Peyer's patch (tissue), 4 donors: ENCODE measurements at regions not wholly inside any gene's neighbourhood (a gene's known extent, or its start where the extent isn't known, plus 50 kb on each side); places are given as distances from the start of the nearest gene placed in this dataset.

Experiments used
- CTCF ChIP-seq, 6 experiments: fragments of 450-650 bp in 4 of 6; fragments of 200-600 bp in 2 of 6; sonication (generic) in 1 of 6; IDR thresholded peaks; one replicate each; pipeline ENCODE4 v1.5.1; 2017 to 2019; ENCODE audit warnings: antibody characterized with exemption in 6 of 6, mild to moderate bottlenecking in 3 of 6, moderate library complexity in 1 of 6
- POLR2A ChIP-seq, 2 donors: fragments of 450-650 bp; IDR thresholded peaks; one replicate each; pipeline ENCODE4 v1.5.1; 2017; ENCODE audit warnings: antibody characterized with exemption in 2 of 2, mild to moderate bottlenecking in 2 of 2, moderate library complexity in 2 of 2

GRCh38 chrX:42886519-42886918 is 108.6 kb upstream of the PPP1R2C start:
- no peak for TF ChIP-seq POLR2A (IDR thresholded peaks at IDR 0.05)
- no peak for TF ChIP-seq CTCF (IDR thresholded peaks at IDR 0.05)
